ENCODE measurements at regions not wholly inside any gene's neighbourhood (a gene's known extent, or its start where the extent isn't known, plus 50 kb on each side); places are given as distances from the start of the nearest gene placed in this dataset.
"Not testable (repeated sequence)": the region's sequence is repeated elsewhere in the genome, so short reads cannot be mapped to it uniquely, and the experiment has no call there.

DNA sequence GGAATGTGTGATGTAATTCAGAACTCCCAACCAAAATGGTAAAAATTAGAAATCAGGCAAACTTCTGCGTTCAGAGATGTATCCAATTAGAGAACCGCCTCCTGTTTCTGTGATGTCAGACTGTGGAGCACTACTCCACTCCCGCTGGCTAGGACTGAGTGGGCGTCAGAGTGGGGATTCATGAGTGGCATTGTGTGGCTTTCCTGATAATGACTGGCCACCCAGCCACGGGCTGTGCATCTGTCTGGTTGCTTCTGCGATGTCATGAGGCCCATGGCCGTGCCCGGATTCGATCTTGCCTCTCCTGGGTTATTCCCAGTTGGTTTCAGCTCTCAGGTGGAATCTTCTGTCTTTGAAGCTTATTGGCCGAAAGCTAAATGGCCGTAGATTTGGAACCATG, 87.1 kb upstream of the KCNA1 start:
- DNase-seq, result no peak

DNA sequence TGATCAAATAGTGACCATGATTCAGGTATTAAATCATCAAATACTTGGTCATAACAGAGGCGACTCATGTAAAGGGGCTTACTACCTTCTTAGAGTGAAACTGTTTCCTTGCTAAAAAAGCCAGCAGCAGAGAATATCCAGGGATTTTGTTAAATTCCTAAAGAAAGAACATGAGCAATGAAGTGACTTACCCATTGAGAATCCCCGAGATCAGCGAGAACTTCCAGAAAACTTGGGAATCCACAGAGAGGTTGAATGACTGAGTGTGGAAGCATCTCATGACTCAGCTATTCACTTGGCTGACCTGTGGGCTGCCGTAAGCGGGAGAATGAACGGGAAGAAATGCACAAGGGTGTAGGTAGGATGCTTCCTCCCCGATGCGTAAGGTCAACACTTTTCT, 85.3 kb upstream of the KCNA1 start:
- DNase-seq, result peak; percentile 39

DNA sequence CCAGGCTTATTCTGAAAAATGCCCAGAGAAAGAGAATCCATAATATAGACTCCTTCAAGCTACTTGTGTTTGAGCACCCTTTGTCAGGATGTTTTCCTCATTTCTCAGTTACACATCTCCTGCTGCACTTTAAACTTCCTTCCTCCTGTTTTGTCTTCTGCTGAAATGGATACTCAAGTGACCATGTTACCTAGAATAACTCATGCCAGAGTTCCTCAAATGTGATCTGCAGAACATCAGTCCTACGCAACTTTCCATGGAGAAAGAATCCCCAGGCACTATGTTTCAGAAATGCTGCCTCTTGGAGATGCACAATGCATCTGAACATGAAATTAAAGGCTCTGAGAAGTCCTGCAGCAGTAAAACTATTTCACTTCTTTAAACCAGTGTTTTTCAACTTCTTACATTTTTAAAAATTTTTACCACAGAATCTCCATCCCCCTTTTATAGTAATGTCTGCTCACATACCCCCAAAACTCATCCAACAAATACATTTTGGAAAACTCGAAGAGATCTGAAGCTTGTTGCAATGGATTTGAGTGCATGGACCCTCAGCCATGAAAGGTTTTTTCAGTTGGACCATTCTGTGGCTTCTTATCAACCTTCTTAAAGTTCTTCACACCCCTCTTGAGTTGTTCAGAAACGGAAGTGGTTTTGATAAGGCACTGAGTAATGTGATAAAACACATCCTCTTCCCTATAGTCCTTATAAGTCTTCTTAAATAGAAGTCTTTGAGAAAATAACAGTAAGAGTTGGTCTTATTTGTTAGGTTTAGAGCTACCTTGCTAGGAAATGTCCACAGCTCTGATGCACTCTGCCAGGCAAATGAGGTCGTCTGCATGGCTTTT, 84.5 kb upstream of the KCNA1 start:
- no peak for DNase-seq

DNA sequence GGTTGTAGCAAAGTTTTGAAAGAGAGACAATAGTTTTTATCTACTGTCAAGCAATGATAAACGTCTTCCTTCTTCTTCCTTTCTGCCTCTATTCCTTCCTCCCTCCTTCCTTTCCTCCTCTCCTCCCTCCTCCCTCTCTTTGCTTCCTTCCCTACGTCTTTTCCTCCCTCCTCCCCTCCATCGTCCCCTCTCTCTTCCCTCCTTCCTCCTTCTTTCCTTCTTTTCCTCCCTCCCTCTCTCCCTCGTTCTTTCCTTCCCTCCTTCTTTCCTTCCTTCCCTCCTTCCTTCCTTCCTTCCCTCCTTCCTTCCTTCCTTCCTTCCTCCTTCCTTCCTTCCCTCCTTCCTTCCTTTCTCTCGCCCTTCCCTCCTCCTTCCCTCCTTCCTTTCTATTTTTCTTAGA, 82.8 kb upstream of the KCNA1 start:
- DNase-seq, result no peak

DNA sequence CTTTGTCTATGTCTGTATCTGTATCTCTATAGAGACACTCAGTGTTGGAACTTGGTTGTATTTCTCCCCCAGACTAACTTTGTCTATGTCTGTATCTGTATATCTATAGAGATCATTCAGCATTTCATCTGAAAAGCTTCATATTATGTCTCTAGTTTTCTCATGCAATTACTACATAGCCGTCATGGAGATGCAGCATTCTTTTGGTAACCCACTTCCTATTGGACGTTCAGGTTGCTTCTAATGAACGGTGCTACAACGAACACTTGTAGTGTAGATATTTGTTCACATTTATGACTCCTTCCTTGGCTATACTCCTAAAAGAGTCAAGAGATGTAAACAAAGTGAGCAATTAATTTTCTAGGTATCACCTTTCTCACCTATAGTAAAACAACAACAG, 81.5 kb upstream of the KCNA1 start:
- no peak for DNase-seq

DNA sequence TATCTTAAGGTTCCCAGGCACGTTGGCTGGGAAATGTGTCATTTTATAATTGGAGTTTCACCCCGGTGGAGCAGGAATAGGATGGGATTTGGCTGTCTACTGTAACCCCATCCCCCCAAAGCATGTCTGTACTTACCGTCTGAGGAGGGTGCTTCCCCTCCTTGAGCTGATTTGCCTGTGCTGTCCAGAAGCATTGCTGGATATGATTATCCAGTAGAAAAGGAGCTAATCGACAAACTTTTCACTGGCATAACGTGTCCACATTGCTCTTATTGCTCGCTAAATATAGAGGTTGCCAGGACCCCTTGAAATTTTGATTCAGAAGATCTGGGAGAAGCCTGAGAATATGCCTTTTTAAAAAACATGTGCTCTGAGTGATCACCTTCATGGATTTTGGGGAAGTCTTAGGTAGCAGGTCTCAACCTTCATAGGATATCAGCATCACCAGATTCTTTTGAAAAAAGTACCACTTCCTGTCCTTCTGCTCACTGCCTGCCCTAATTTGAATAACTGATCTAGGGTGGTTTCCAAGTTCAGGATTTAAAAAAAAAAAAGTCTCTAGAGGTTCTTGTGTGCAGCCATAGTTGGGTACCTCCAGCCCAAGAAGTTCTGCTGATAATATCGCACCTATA, 80.4 kb upstream of the KCNA1 start:
- DNase-seq, result no peak

DNA sequence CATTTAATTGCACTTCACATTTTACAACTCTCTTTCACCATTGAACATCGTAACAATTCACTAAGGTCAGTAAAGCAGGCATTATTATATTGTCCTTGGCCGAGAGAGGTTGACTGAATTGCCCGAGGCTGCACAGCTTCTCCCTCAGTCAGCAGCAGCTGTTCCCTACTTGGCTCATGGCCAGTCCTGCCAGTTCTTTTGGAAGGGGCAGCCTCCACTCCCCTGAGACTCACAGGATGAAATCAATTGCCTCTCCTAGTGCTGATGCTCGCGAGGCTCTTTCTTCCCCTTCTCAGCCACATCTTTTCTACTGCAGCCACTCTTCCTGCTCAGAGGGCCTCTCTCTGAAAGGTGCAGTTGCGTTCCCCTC, 79.9 kb upstream of the KCNA1 start:
- DNase-seq, result no peak

DNA sequence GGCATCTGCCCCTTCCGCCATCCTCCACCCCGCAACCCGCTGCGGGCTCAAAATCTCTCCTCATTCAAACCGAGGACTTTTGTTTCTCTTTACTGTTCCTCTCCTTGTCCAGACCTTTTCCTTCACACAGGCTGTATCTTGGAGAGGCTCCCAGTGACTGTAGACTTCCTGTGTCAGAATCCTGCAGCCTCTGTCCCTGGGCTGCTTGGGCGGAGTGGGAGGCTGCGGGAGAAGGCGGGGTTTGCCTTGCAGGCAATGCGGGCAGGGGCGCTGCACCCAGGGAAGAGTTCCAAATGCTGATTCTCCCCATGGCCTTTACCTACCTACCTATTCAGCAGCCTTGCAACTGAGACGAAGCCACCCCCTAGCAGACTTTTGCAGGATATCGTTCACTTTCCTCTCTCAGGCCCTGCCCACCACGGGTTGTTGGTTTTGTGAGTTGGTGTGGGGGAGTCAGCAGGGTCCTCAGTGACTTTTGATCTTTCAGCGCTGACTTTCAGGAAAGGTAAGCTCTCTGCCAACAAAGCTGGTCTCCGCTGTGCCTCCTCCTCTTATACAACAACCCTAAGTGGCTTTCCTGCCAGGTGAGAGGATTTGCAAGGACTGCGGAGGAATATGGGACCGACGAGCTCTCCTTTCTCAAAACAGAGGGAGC, 79.0 kb upstream of the KCNA1 start:
- no peak for DNase-seq

DNA sequence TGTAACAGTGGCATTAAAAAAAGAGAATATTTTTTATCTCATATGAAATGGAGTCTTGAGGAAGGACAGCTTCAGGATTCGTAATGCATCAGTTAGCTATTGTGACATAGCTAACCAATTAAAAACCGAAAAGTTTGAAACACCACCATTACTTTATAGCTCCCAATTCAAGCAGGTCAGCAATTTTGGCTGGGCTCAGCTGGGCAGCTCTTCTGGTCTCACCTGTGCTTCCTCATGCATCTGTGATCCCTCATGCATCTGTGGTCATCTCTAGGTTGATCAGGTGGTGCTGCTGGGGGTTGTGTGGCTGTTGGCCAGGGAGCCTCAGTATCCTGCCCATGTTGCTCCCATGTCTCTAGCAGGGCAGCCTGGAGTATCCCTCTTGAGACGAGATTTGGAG, 76.7 kb upstream of the KCNA1 start:
- DNase-seq, result no peak

DNA sequence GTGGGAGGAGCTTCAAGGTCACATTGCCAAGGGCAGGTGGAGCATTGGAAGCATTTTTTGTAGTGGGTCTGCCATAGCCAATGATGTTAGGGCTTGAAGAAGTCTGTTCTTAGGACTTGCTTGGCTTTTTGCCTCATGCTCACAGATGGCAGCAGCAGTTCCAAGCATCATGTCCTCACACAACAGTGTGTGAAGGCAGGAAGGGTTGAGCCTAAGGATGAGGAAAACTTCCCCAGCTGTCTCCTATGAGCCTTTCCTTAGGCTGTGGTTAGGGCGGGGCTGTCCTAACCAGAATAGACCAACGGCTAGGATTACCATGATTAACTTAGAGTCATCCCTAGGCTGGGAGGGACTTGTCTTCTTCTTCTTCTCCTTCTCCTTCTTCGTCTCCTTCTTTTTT, 76.2 kb upstream of the KCNA1 start:
- no peak for DNase-seq

DNA sequence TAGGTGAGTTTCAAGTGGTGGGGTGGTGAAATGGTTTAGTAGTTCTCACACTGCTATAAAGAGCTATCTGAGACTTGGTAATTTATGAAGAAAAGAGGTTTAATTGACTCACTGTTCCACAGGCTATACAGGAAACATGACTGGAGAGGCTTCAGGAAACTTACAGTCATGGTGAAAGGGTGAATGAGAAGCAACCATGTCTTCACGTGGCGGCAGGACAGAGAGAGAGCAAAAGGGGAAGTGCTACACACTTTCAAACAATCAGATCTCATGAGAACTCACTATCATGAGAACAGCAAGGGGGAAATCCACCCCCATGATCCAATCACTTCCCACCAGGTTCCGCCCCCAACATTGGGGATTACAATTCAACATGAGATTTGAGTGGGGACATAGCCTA, 67.3 kb upstream of the KCNA1 start:
- not testable (repeated sequence) for DNase-seq

DNA sequence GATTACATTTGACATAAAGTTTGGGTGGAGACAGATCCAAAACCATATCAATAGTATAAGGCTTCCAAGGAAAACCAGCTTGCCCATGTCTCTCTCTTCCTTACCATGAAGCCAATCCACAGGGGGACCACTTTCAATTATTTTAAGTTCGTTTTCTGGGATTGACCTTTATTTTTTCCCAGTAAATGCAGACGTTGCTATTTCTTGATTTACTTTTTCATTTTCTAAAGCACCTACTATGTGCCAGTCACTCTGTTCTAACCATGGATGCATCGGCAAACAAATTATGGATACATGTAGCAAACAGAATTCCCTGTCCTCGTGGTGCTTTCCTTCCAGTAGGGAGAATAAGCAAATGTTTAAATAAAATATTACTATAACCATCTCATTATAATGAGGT, 65.8 kb upstream of the KCNA1 start:
- DNase-seq, result no peak

DNA sequence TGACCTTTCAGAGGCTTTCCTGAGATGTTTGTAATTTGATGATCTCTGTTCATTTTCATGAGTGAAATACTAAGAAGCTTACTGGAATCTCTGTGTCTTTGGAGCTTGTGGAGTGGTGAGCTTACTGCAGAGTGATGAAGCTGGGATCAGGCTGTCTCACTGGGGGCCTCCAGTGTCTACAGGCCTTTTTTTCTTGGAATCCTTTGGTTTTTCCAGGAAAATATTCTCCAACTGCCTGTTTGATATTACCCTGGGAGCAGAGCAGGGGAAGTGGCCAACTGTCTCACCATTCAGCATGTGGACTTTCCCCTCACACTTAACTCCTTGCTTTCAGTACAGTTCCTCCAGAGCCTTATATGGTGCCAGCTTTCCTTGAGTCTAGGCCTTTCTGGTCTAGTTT, 62.0 kb upstream of the KCNA1 start:
- DNase-seq, result no peak

DNA sequence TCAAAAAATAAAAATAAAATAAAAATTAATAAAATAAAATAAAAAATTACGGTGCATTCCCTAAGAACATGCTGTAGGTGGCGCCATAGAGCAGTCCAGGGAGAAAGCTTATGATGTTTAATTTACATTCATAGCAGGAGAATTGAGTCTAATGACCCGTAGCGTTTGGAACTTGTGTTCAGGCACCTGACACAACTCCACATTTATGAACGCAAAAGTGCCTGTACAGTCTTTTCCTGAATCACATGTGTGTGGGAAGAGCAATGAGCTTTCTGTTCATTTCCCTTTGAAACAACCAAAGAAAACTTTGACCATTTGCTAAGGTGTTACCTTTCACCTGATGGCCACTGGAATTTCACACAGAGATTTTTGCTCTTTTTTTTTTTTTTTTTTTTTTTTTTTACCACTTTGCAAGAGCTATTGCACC, 60.6 kb upstream of the KCNA1 start:
- DNase-seq, result no peak

DNA sequence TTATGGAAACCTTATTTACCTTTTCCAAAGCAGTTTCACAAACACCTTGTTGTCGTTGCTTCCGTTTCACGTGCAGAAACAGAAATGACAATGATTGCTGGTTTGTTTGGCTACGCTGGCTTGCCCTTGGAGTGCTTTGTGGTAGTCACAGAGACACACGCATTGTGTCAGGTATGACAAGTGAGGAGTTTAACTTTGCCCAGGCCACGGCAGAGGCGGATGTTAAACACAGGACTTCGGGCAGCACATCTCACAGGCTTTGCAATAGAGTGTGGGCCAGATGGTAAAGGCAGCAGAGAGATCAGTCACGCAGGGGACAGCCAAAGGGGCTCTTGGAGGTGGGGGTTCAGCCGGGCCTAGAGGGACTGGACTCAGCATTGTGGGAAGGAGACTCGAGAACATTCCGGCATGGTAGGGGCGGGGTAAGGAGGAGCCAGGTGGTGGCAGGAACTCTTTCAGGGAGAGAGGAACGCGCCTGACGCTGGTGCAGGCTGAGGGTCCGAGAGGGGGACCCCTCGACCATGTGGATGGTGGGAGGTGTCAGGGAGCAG, 59.8 kb upstream of the KCNA1 start:
- no peak for DNase-seq

DNA sequence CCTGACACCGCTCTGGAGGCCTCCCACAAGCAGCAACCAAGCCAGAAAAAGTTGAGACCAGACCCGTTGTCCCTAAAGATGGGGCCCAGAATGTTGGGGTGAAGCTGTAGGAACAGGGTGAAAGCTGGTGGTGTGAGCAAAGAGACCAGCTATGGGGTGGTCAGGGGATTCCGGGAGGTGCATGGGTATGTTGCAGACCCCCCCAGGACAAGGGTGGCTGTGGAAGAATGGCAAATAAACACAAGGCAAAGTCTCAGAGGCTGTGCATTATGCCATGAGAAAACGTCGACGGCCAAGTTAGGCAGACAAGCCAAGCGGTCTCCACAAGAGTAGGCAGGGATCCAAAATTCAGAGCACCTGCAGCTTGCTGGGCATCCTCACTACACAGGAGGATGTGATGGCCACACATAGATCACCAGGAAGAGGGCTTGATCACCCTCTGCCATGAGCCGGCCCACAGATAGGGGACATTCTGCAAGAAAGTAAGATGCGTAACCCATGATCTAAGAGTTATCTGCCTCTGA, 58.8 kb upstream of the KCNA1 start:
- DNase-seq, result no peak

DNA sequence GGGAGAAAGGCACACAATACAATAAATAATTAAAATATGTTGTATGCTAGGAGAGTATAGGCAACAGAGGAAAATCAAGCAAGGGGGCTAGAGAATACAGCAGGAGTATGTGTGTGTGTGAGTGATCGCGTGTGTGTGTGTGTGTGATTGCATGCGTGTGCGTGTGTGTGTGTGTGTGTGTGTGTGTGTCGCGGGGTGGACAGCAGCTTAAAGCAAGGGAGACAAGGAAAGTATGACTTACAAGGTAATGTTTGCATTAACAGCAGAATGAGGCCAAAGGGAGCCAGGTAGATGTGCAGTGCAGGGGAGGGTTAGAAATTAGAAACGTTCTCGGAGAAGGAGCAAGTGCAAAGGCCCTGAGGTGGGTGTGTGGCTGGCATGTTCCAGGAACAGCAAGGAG, 57.4 kb upstream of the KCNA1 start:
- DNase-seq, result no peak

DNA sequence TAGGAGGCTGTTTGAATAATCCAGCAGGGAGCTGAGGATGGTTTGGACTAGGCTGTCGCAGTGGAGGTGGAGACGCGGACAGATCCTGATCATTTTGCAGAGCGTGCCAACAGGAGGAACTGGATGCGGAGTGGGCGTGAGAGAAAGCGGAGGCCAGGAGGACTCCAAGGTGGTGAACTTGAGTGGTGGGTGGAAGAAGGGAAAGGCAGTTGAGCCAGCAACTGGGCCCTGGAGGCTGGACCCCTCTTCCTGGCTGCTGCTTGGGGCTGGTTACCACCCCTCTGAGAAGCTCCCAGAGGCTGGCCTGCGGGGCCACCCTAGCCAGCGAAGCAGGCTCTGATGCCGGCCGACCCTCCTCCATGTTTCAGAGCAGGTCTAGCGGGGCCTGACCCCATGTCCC, 56.8 kb upstream of the KCNA1 start:
- DNase-seq, result no peak

DNA sequence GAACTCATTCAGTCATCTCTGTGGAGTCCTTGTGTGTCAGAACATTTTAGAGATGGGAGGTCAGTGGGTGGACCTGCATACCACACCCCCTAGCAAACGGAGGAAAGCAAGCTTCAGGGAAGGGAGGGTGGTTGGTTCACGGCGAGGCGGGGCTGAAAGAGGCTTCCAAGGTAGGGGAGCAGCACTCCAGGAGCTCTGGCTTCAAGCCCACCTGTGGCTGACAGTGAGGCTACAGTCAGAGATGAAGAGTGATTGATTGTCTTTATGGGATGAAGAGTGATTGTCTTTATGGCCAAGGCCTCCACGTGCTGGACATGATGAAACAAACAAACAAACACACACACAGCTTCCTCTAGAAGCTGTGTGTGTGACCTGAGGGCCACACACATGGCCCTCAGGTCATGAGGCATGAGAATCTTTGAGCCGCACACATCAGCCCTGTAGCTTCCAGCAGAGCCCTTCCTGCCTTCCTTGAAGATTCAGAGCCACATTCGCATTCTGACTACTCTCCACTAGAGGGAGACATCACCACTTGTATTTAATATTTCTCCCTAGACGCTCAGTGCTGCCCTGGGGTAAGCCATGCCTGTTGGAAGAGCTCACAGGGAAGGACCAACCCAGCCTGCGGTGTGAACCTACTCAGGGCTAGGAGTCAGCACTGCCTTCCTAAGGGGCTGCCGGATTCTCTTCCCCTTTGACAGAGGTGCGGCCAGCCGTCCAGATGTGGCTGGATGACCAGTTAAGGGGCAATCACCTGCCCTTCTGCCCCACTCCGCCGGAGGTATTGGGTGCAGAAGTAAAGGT, 54.4 kb upstream of the KCNA1 start:
- DNase-seq, result peak; percentile 40

DNA sequence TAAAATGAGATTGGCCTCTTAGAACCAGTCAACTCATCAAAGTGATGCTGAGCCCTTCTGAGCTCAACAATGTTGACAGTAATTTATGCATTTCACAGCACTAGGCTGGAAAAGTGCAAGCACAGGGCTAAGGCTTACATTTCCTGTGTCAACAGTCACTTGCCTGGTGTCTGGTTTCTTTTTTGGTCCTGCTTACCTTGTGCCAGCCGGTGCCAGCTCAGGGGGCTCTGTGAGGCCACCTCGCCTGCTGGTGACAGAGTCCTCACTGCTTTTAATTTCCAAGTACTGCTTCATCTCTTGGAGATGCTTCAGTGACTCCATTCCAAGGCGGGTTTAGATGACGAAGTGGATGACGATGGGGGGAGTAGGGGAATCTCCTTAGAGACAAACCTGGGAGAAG, 53.1 kb upstream of the KCNA1 start:
- no peak for DNase-seq

DNA sequence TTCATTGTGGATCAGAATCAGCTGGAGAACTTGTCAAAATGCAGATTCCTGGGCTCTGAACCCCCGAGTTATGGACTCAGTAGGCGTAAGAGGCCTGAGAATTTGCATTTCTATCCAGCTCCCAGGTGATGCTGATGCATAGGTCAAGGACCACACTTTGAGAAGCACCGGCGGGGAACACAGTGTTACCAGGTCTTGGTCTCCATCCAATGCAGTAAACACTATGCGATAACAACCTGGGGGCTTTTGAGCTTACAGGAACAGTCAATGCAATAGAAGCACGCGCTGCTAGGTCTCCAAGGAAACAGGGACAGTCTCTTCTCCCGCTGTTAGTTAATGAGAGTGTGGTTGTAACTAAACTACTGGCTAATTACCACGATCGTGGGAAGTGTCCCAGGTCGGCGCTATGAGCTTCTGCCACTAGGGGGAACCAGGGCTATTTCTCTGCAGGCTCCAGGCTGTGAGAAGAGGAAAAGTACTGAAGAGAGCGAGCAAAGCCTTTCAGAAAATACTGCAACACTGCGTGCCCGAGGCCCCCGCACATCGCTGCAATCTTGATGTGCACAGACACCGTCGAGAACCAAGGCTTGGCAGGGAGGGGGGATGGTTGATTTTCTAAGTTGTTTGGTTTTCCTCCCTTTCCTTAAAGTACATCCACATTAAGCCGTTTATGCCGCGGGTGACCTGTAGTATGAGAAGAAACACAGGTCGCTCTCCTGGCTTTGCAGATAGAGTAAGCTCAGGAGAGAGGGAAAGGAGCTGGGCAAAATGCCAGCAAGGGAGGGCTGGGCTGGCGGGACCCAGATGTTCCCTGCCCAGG, 52.0 kb upstream of the KCNA1 start:
- peak; percentile 45 for DNase-seq

DNA sequence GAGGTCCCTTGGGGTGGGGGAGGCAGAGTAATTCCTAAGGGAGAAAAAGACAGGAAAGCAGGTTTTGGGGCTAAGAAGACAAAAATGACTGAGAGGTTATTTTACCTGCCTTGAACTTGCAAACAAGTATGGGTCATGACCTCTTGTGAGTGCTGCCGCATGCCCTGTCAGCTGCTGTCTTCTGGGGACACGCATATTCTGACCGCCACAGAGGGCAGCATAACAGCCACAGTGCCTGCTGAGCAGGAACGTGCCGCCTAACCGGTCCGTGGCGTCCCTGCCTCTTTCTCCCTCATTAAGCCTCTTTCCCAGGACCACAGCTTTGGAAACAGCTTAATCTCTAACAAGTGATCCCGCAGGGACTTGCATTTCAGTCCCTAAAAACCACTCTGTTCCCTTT, 51.3 kb upstream of the KCNA1 start:
- DNase-seq, result no peak
